Left forelimb (tissue), 1 donor: ENCODE measurements at regions not wholly inside any gene's neighbourhood (a gene's known extent, or its start where the extent isn't known, plus 50 kb on each side); places are given as distances from the start of the nearest gene placed in this dataset.

ENCODE experiments used
- DNase-seq: peaks from one replicate; pipeline ENCODE4 v3.0.0-alpha.2; 2018; ENCODE audit warnings: low spot score

DNA sequence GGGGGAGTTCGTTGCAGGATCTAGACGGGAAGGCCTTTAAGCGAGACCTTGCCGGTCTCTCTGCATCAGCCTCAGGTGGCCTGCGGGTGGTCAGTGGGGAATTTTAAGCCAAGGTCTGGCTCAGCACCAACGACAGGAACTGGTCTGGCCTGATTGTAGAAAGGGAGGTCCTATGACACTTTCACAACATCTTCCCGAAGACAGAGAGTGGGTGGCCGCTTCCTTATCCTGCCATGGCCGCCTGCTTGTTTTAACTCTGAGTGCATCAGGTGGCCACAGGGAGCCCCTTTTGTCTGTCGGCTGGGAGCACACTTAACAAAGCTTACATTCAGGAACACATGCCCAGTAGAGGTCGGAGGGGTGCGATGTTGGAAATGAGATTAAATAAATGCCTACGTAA lies 363.7 kb upstream of the MYT1L start:
- no peak for DNase-seq

DNA sequence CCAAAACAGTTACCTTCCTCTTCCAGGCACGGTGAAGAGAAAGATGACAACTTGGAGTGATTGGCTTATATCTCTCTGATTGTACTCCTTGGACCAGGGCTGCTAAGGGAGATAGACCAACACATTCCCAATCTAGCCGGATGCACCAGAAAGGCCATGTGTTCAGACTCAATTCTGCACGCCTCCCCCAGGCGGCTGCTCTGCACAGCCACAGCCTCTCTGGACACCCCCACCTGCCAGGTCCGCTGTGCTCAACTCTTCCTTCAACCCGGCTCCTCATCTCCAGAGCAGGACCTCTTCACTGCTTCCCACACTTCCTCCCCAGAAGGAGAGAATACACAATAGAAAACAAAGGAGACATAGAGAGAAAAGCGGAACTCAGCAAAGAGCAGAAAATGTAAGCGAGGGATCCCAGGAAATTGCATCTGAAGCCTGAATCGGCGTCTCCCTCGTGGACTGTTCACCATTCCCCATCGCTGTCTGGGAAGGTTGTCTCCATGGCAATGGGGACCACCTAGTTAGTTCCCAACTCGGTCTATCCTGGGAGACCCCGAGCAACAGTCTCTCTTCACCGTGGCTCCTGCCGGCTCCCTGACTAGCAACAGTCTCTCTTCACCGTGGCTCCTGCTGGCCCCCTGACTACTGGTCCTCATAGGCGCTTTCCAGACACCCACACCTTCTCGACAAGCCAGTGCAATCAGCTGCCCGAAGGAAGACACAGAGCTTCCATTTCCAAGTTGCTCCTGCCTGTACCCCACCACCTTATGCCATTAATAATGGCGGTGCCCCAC lies 361.7 kb upstream of the MYT1L start:
- no peak for DNase-seq

GRCh38 chr2:2691419-2691818 lies 360.3 kb upstream of the MYT1L start:
- no peak for DNase-seq

GRCh38 chr2:2690985-2691384 lies 359.9 kb upstream of the MYT1L start:
- no peak for DNase-seq

- DNase-seq: no peak
These were observed 358.2 kb upstream of the MYT1L start for GRCh38 chr2:2689306-2689705.

DNA sequence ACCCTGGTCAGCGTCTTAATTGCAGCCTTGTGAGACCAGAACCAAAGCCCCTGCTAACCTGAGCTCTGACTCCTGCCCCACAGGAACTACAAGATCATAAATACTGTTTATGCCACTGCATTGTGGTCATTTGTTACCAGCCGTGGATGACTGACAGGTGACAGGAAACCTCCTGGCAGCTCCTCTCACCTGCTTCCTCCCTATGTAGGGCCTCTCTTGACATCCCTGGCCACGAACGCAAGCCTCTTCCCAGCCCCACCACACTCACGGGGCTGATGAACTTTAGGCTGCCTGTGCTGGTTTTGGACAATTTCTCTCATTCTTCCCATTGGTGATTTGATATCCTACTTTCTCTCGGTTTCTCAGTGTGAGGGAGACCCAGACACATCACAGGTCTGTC lies 357.2 kb upstream of the MYT1L start:
- DNase-seq: no peak

DNA sequence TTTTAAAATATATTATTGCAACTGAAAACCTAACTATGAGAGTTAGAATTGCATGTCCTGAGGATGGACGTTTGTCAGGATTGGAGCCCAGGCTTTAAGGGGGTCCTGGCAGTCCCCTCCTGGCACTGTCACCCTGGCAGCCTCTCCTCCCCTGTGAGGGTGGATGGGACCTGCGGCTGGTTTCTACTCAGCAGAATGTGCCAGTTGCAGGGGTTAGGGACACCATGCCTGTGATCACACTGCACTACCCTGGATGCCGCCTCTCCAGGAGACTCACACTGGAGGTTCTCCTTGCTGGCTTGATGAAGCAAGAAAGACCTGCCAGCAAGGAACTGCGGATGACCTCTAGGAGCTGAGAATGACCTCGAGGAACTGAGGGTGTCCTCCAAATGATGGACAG lies 356.7 kb upstream of the MYT1L start:
- DNase-seq: no peak

DNA sequence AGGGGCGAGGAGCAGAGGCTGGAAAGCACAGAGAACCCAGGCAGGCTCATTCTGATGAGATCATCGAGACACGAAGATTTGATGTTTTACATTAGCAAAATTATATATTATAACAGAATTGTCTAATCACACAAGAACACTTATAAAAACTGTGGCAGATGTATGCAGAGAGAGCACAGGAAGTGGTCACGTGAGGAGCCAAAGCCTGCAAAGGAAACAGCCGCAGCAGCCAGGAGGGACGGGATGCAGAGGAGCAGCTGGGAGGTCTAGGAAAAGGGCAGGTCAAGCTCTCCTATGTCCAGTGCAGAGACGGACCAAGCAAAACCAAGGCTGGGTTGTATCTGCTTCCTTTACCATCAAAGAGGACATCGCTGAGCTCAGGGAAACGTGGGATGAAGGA lies 355.1 kb upstream of the MYT1L start:
- no peak for DNase-seq

GRCh38 chr2:2683606-2684224 lies 352.6 kb upstream of the MYT1L start:
- DNase-seq: no peak

- DNase-seq: no peak
These were observed 351.7 kb upstream of the MYT1L start for GRCh38 chr2:2682700-2683342.

GRCh38 chr2:2681711-2682251 lies 350.7 kb upstream of the MYT1L start:
- no peak for DNase-seq

DNA sequence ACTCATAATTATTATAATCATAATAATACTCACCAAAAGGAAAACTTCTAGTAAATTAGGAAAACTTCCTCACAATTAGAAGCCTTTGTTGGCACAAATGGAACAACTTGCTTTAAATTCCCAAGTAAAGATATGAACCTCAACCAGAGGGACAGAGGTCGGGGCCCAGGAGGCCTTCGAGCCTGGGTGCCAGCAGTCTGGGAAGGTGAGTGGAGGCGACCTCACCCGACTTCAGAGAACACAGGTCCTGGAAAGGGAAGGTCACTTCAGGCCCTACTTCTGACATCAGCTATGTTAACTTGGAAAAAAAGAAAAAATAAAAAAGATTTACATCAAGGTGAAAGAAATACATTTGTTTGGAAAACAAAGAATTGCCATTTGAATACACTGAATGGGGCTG lies 350.0 kb upstream of the MYT1L start:
- DNase-seq: no peak

DNA sequence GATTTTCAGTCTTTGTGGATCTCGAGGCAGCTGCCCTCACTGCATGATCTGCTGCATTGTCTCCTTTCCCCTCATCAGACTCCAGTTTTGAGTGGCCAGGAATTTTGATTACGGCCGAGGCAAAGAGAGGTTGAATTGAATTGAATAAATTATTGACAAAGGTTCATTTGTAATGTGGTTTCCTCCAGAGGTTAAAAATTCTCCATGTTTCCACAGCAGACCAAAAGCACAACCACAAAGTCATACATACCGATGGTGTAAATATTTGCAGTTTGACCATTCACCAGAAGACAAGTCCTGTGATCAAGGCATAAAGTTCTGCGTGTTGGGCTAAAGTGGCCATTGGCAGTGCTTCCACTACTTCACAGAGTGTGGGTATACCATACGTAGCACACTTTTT lies 343.8 kb upstream of the MYT1L start:
- DNase-seq: no peak

DNA sequence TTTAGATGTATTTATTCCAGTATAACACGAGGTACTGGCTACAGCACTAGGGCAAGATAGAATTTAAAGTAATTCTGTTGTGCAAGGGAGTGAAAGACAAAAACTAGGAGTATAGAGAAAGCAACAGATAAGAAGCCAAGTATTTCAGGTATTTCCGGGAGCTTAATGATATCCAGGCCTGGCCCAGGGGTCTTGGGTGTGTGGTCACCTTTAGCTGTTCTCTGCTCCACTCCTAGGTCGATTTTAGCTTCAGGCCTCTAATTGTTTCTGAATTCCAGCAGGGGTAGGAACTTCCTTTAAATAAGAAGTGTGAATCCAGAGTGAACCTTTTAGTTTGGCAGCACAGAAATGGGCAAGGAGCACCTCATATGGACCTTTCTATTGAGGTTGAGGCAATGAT lies 342.3 kb upstream of the MYT1L start:
- no peak for DNase-seq

- DNase-seq: no peak
These were observed 341.2 kb upstream of the MYT1L start for GRCh38 chr2:2672249-2672648.

DNA sequence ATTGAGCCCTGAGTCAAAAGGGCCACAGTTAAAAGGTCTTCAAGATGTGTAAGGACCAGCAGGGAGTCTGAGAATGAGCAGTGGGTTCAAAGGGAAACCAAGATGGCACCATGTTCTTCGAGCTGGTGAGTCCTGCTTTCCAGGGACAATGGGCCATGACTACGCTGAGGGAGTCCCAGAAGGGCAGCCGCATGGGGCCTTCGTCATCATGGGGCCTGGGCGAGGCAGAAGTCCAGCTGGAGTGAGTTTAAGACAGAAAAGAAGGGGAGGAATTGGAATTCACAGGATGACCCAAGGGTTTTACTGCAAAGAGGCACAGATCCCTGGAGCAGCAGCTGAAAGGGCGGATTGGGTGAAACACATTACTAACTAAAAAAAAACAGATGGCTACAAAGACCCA lies 340.8 kb upstream of the MYT1L start:
- DNase-seq: no peak

DNA sequence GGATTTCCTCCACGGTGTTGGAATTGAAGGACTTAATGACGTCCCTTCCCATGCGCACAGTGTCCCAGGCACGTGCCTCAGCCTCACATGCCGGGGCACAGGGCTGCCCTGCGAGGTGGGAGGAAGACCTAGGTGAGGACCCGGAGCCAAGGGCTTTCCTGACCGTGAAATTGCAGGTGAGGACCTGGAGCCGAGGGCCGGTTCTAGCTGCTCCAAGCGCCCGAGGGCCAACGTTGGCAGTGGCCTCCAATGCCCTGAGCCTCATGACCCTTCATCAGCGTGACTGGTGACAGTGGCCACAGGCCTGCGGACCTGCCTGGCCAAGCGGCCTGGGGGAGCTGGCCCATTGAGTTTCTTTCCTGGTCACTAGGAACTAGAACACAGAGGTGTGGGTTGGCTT lies 338.2 kb upstream of the MYT1L start:
- no peak for DNase-seq

DNA sequence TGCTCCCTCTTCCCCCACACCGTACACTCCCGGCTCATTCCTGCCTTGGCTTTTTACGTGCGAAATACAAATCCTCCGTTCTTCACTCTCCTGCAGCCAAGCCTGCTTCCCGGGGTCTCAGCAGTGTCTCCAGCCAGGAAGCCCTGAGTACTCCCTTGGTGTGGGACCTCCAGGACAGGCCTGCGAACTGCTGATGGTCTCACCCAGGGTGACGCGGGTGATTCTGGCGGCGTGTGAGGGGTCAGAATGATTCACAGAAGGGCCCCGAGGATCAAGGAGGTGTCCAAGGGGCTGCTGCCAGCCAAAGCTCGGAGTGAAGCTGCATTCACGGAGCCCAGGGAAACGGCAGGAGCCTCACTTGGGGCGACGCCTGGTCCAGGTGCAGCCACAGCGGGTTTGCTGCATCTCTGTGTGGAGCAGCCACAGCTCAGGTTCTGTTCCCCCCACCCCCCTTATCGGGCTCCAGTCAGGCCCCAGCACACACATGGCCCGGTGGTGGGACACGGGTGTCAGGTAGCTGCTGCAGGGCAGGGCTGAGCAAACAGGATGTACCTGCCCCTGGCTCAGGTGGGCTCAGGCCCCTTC lies 337.7 kb upstream of the MYT1L start:
- DNase-seq: no peak

GRCh38 chr2:2667690-2668089 lies 336.6 kb upstream of the MYT1L start:
- DNase-seq: no peak

DNA sequence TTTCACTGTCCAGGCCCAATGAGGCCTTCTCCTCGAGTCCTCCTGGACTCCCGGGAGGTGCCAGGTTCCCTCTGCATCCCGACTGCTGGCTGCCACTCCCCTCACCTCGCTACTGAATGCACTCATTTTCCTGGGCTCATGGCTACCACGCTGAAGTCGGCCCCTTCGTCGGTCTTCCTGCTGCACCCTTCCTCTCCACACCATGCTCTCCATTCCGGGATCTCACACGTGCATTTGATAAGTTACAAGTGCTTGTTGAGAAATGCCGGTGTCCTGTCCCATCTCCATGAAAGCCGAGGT lies 334.7 kb upstream of the MYT1L start:
- DNase-seq: no peak

- no peak for DNase-seq
These were observed 334.1 kb upstream of the MYT1L start for GRCh38 chr2:2664989-2665833.

- DNase-seq: no peak
These were observed 332.4 kb upstream of the MYT1L start for GRCh38 chr2:2663401-2664036.
